Aorta (tissue), 5 donors: ENCODE measurements at regions not wholly inside any gene's neighbourhood (a gene's known extent, or its start where the extent isn't known, plus 50 kb on each side); places are given as distances from the start of the nearest gene placed in this dataset.

ENCODE experiments used
- ATAC-seq: fragments of 200-7000 bp; cut with Tn5 transposase; one replicate; pipeline ENCODE4 v1.9.1; 2022; ENCODE audit warnings: moderate library complexity; ENCODE audit not compliant: low FRiP score
- DNase-seq, 2 donors: peaks; one replicate each; pipeline ENCODE4 v3.0.0-alpha.2; 2020
- H3K27ac ChIP-seq, 2 donors: one replicate each; pipeline ENCODE4 v1.5.1; 2013; ENCODE audit warnings: low read length in 2 of 2, mild to moderate bottlenecking in 2 of 2, moderate library complexity in 2 of 2, control low read depth in 1 of 2, inconsistent platforms in 1 of 2, low read depth in 1 of 2
- H3K27me3 ChIP-seq, 2 donors: one replicate each; pipeline ENCODE4 v1.6.1; 2013; ENCODE audit warnings: control low read depth in 1 of 2, low read length in 1 of 2, mild to moderate bottlenecking in 1 of 2, moderate library complexity in 1 of 2; ENCODE audit not compliant: insufficient read depth in 2 of 2, control insufficient read depth in 1 of 2
- H3K36me3 ChIP-seq, 2 donors: one replicate each; pipeline ENCODE4 v1.6.1; 2013; ENCODE audit warnings: control low read depth in 1 of 2, low read length in 1 of 2, mild to moderate bottlenecking in 1 of 2; ENCODE audit not compliant: insufficient read depth in 2 of 2, control insufficient read depth in 1 of 2
- H3K4me1 ChIP-seq, 2 donors: one replicate each; pipeline ENCODE4 v1.6.1; 2013; ENCODE audit warnings: low read length in 2 of 2, control low read depth in 1 of 2, mild to moderate bottlenecking in 1 of 2, moderate library complexity in 1 of 2; ENCODE audit not compliant: insufficient read depth in 2 of 2, control insufficient read depth in 1 of 2
- H3K4me3 ChIP-seq, 2 donors: one replicate each; pipeline ENCODE4 v1.5.1; 2013; ENCODE audit warnings: low read length in 2 of 2, control low read depth in 1 of 2, mild to moderate bottlenecking in 1 of 2
- H3K9me3 ChIP-seq: one replicate; pipeline ENCODE4 v1.6.1; 2013; ENCODE audit warnings: mild to moderate bottlenecking, low read length; ENCODE audit not compliant: control insufficient read depth
- WGBS, 2 donors: extraction: QIAGEN DNeasy Blood & Tissue Kit; methylation state at CpG; one replicate each; pipeline ENCODE4 v1.1.7; 2013; 5-methylcytosine and 5-hydroxymethylcytosine counted together
- intact Hi-C, 2 donors: fragments of 100-400 bp; cut with DNase I; formaldehyde crosslinking; loops; one replicate each; pipeline versions ENCODE4 v1.14.2 to v1.15.0; 2022
- donor health status: healthy with polysubstance abuse.
- donor health status: Bipolar disorder and iron deficiency.
- donor health status: DM: no; HTN: no; CAD: no.
- donor health status: DM: no; HTN: no; CAD: no.
- donor health status: DM: yes; HTN: yes; CAD: no.

DNA sequence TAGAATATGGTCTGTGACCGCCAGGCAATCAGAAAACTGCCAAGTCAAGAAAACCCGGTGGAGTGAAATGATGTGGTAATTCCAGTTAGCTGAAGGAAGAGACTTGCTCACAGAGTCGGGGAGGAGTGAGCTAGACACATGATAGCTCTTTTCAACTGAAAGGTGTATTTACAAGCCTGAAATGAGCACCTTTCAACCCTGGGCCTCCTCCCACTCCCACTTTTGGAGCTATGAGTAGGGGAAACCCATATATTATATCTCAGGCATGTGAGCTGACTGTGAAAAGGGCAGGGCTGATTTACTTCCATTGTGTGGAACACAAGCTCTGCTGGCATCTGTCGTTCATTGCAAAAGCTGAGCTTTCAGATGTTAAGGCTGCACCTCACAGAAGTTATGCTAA lies 960.2 kb downstream of the TUSC7 start:
- no peak for DNase-seq
- Histone ChIP-seq H3K4me1 (no peaks in the 10 kb centered on the region), H3K9me3 (no peaks in the 10 kb centered on the region), H3K4me3 (no peak overlapping the region), H3K36me3 (peaks cover 0 to 1% of the 10 kb centered on the region in 2 donors), H3K27me3 (no peaks in the 10 kb centered on the region), H3K27ac (no peak overlapping the region)
- WGBS, 2 donors = 83 to 86% methylated on average over 4 of the region's 4 CpGs
- ATAC-seq = no peak
- intact Hi-C loops = no loop called here

DNA sequence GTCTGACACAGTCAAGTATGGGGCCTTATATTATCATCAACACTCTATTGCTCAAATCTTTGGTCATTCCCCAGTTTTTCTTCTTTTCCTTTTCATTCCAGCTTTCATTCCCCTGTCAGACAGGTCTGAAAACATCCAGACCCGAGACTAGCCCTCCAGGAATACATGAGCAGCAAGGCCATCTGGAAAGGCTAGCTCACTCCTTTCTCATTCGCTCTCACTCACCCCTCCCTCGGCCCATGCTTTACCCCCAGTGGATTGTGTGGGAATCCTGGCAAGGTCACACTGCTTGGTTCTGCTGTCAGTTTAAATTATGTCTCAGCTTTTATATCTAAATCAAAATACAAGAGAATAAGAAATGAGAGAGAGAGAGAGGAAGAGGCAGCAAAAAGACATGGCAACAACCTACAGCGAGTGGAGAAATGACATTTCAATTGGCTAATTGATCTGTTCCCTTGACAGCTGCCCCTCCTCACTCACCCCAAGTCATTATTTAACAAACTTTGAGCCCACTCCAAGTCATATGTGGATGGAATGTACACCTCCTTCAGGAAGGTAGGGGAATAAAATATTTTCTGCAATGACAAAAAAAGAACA lies 962.2 kb downstream of the TUSC7 start:
- H3K36me3 ChIP-seq = no peaks in the 10 kb centered on the region
- no peaks in the 10 kb centered on the region for H3K4me1 ChIP-seq
- DNase-seq (no peak), ATAC-seq (no peak)
- H3K9me3 ChIP-seq = no peaks in the 10 kb centered on the region
- no peaks in the 10 kb centered on the region for H3K27me3 ChIP-seq
- WGBS, 2 donors = 32 to 34% methylated on average over 4 of the region's 4 CpGs
- H3K27ac ChIP-seq = no peak overlapping the region
- intact Hi-C loops = no loop called here
- H3K4me3 ChIP-seq = no peak overlapping the region

DNA sequence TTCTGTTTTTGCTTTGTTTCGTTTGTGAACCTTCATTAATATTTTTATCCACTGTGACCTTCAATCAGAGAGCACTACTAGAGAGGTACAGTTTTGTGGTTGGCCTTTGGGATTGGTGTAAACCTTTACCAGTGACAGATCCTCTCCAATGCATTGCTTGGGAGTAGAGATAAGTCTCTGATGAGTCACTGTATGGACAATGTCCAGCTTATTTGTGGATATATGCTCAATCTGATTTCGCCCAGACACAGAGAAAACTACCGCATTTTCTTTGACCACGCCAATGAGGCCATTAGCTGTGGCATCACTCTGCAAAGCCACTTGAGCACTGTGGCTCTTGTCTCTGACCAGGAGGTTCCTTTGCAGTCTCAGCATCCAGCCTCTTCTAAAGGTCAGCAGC lies 964.7 kb downstream of the TUSC7 start:
- ATAC-seq (no peak), DNase-seq (no peak)
- 95 to 97% methylated on average over 4 of the region's 4 CpGs for WGBS, 2 donors
- Histone ChIP-seq H3K36me3 (no peaks in the 10 kb centered on the region), H3K4me1 (no peaks in the 10 kb centered on the region), H3K9me3 (no peaks in the 10 kb centered on the region), H3K27me3 (no peaks in the 10 kb centered on the region), H3K27ac (no peak overlapping the region), H3K4me3 (no peak overlapping the region)
- intact Hi-C loops = no loop called here

- intact Hi-C loops = no loop called here
- 6 to 13% methylated on average over 2 of the region's 2 CpGs for WGBS, 2 donors
- Histone ChIP-seq H3K4me1 (peaks cover 0 to 3% of the 10 kb centered on the region in 2 donors), H3K36me3 (no peaks in the 10 kb centered on the region), H3K27ac (no peak overlapping the region), H3K4me3 (no peak overlapping the region), H3K9me3 (no peaks in the 10 kb centered on the region), H3K27me3 (no peaks in the 10 kb centered on the region)
- ATAC-seq (peak; percentile 66), DNase-seq (no peak)
Measured at GRCh38 chr3:117681619-117682018, 972.0 kb downstream of the TUSC7 start.

GRCh38 chr3:117687096-117687495 lies 977.5 kb downstream of the TUSC7 start:
- H3K4me1 ChIP-seq = peaks cover 0 to 2% of the 10 kb centered on the region in 2 donors
- H3K4me3 ChIP-seq = no peak overlapping the region
- no peak for DNase-seq
- intact Hi-C loops = no loop called here
- no peaks in the 10 kb centered on the region for H3K9me3 ChIP-seq
- ATAC-seq = no peak
- H3K36me3 ChIP-seq = no peaks in the 10 kb centered on the region
- H3K27me3 ChIP-seq = no peaks in the 10 kb centered on the region
- H3K27ac ChIP-seq = no peak overlapping the region
- 95 to 97% methylated on average over 2 of the region's 2 CpGs for WGBS, 2 donors

- H3K4me1 ChIP-seq = no peaks in the 10 kb centered on the region
- intact Hi-C loops = no loop called here
- no peak overlapping the region for H3K27ac ChIP-seq
- 57 to 63% methylated on average over 3 of the region's 3 CpGs for WGBS, 2 donors
- no peaks in the 10 kb centered on the region for H3K27me3 ChIP-seq
- H3K4me3 ChIP-seq = no peak overlapping the region
- H3K9me3 ChIP-seq = no peaks in the 10 kb centered on the region
- ATAC-seq (no peak), DNase-seq (no peak)
- no peaks in the 10 kb centered on the region for H3K36me3 ChIP-seq
Measured at GRCh38 chr3:117688583-117688982, 979.0 kb downstream of the TUSC7 start.

GRCh38 chr3:117691526-117691925 lies 981.9 kb downstream of the TUSC7 start:
- whole genome bisulfite sequencing, 2 donors = 91 to 94% methylated on average over 1 of the region's 1 CpG
- ATAC-seq (no peak), DNase-seq (no peak)
- Histone ChIP-seq H3K27ac (no peak overlapping the region), H3K4me3 (no peak overlapping the region), H3K9me3 (no peaks in the 10 kb centered on the region), H3K27me3 (peaks cover 0 to 1% of the 10 kb centered on the region in 2 donors), H3K4me1 (no peaks in the 10 kb centered on the region), H3K36me3 (no peaks in the 10 kb centered on the region)
- intact Hi-C loops = no loop called here

DNA sequence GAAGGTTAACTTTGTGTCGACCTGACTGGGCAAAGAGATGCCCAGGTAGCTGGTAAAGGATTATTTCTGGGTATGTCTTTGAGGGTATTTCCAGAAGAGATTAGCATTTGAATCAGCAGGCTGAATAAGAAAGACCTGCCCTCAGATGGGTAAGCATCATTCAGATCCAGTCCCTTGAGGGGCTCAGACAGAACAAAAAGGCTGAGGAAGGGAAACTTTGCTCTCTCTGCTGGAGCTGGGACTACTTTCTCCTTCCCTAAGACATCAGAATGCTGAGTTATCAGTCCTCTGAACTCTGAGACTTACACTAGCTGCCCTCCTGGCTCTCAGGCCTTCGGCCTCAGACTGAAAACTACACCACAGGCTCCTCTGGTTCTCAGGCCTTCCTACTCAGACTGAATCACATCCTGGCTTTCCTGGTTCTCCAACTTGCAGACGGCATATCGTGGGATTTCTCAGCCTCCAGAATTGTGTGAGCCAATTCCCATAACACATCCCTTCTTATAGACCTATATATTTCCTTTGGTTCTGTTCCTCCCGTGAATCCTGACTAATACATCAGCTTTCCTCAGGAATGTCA lies 982.9 kb downstream of the TUSC7 start:
- H3K27ac ChIP-seq = no peak overlapping the region
- peaks cover 0 to 1% of the 10 kb centered on the region in 2 donors for H3K27me3 ChIP-seq
- H3K4me3 ChIP-seq = no peak overlapping the region
- WGBS, 2 donors = 78 to 82% methylated on average over 5 of the region's 5 CpGs
- intact Hi-C loops = no loop called here
- no peaks in the 10 kb centered on the region for H3K9me3 ChIP-seq
- no peak for ATAC-seq
- DNase-seq = no peak
- no peaks in the 10 kb centered on the region for H3K4me1 ChIP-seq
- H3K36me3 ChIP-seq = no peaks in the 10 kb centered on the region

GRCh38 chr3:117695321-117695720 lies 985.7 kb downstream of the TUSC7 start:
- ATAC-seq (no peak), DNase-seq (no peak)
- intact Hi-C loops = no loop called here
- Histone ChIP-seq H3K9me3 (no peaks in the 10 kb centered on the region), H3K4me1 (no peaks in the 10 kb centered on the region), H3K27ac (no peak overlapping the region), H3K4me3 (no peak overlapping the region), H3K36me3 (no peaks in the 10 kb centered on the region), H3K27me3 (peaks cover 0 to 2% of the 10 kb centered on the region in 2 donors)
- WGBS, 2 donors = 12 to 18% methylated on average over 1 of the region's 1 CpG
